Lung (tissue), 11 donors: ENCODE measurements at regions not wholly inside any gene's neighbourhood (a gene's known extent, or its start where the extent isn't known, plus 50 kb on each side); places are given as distances from the start of the nearest gene placed in this dataset.

ENCODE experiments used
- ATAC-seq: fragments of 200-7000 bp; cut with Tn5 transposase; one replicate; pipeline ENCODE4 v1.9.1; 2020; ENCODE audit warnings: moderate number of reproducible peaks; ENCODE audit not compliant: insufficient read depth, low FRiP score
- DNase-seq, 3 donors: peaks; one replicate each; pipeline ENCODE4 v3.0.0-alpha.2; 2013 to 2017
- H3K27ac ChIP-seq, 2 donors: one replicate each; pipeline ENCODE4 v1.5.1; 2013; ENCODE audit warnings: mild to moderate bottlenecking in 2 of 2, moderate library complexity in 2 of 2, control low read depth in 1 of 2, inconsistent platforms in 1 of 2, low read depth in 1 of 2, low read length in 1 of 2
- H3K27me3 ChIP-seq, 3 donors: one replicate each; pipeline ENCODE4 v1.5.1; 2013; ENCODE audit warnings: low read length in 2 of 3; ENCODE audit not compliant: control insufficient read depth in 3 of 3, insufficient read depth in 3 of 3
- H3K36me3 ChIP-seq, 4 donors: one replicate each; pipeline ENCODE4 v1.5.1; 2013; ENCODE audit warnings: low read length in 4 of 4, mild to moderate bottlenecking in 1 of 4, moderate library complexity in 1 of 4; ENCODE audit not compliant: control insufficient read depth in 4 of 4, insufficient read depth in 4 of 4
- H3K4me1 ChIP-seq, 5 donors: one replicate each; pipeline ENCODE4 v1.5.1; 2013; ENCODE audit warnings: low read length in 5 of 5, mild to moderate bottlenecking in 2 of 5, moderate library complexity in 1 of 5; ENCODE audit not compliant: control insufficient read depth in 5 of 5, insufficient read depth in 5 of 5
- H3K4me3 ChIP-seq: one replicate; pipeline ENCODE4 v1.5.1; 2013; ENCODE audit warnings: mild to moderate bottlenecking, control low read depth, moderate library complexity
- H3K9ac ChIP-seq, 2 donors: one replicate each; pipeline ENCODE4 v1.5.1; 2013; ENCODE audit warnings: low read length in 2 of 2, control low read depth in 1 of 2; ENCODE audit not compliant: insufficient read depth in 1 of 2
- H3K9me3 ChIP-seq, 4 donors: one replicate each; pipeline ENCODE4 v1.5.1; 2013; ENCODE audit warnings: low read length in 3 of 4, mild to moderate bottlenecking in 1 of 4, moderate library complexity in 1 of 4; ENCODE audit not compliant: control insufficient read depth in 4 of 4, insufficient read depth in 3 of 4
- CTCF ChIP-seq: IDR thresholded peaks from 2 replicates; pipeline ENCODE4 v1.5.1; 2012; ENCODE audit warnings: mild to moderate bottlenecking; ENCODE audit errors: control extremely low read depth, extremely low read depth
- WGBS, 2 donors: extraction: QIAGEN DNeasy Blood & Tissue Kit; methylation state at CpG; one replicate each; pipeline ENCODE4 v1.1.7; 2013; 5-methylcytosine and 5-hydroxymethylcytosine counted together
- donor health status: control.
- donor health status: control.
- donor health status: Bipolar disorder and iron deficiency.
- donor health status: healthy.
- donor health status: DM: yes; HTN: yes; CAD: no.

DNA sequence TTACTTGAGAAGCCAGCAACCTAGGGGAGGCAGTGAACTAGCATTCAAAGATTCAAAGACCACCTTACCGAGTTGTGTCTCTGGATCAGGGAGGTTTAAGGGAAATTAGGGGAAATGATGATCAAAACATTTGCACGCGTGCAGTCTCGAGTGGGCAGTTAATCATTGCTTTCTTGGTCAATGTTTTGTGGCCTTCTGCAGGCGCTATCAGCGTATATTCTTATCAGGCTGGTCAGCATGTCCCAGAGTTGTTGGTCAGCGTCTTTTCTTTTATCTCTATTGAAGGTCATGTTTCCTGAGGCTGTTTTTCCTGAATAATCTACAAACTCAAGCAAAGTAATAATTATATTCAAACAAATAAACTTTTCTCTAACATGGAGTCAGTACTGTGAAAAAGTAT, 84.0 kb upstream of the ZNF81 start:
- no peak for ATAC-seq
- H3K27ac ChIP-seq = no peak overlapping the region
- H3K9ac ChIP-seq = no peak overlapping the region
- DNase-seq = no peak
- peaks cover 0 to 3% (median 0%) of the 10 kb centered on the region in 3 donors for H3K27me3 ChIP-seq
- H3K4me1 ChIP-seq = peaks cover 0 to 3% (median 0%) of the 10 kb centered on the region in 5 donors
- H3K4me3 ChIP-seq = no peak overlapping the region
- no peaks in the 10 kb centered on the region for H3K9me3 ChIP-seq
- no peaks in the 10 kb centered on the region for H3K36me3 ChIP-seq
- WGBS, 2 donors = 66 to 88% methylated on average over 7 of the region's 7 CpGs
- TF ChIP-seq CTCF = no peak

DNA sequence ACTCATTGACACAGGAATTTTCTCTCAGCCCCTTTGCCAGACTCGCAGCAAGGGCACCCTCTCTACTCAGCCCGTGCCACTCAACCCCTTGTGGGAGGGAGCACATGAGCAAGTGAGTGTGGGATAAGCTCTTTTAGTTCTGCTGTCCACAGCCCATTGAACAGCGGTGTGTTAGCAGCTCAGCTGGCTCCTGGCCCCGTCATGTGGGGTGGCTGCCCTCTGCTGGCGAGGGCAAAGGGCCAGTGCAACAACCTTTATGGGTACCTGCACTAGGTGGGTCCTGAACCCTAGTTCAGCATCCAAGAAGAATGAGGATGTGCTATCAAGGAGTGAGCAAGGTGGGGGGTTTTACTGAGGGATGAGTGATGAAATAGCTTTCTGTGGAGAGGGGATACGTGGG, 85.0 kb upstream of the ZNF81 start:
- Histone ChIP-seq H3K4me1 (peaks cover 0 to 3% (median 0%) of the 10 kb centered on the region in 5 donors), H3K9me3 (no peaks in the 10 kb centered on the region), H3K4me3 (no peak overlapping the region), H3K27me3 (peaks cover 0 to 4% (median 0%) of the 10 kb centered on the region in 3 donors), H3K9ac (no peak overlapping the region), H3K36me3 (no peaks in the 10 kb centered on the region), H3K27ac (no peak overlapping the region)
- DNase-seq (no peak), ATAC-seq (no peak)
- WGBS, 2 donors = 29 to 44% methylated on average over 6 of the region's 6 CpGs
- no peak for TF ChIP-seq CTCF

- H3K36me3 ChIP-seq = no peaks in the 10 kb centered on the region
- H3K4me3 ChIP-seq = no peak overlapping the region
- H3K9me3 ChIP-seq = no peaks in the 10 kb centered on the region
- ATAC-seq (no peak), DNase-seq (peak; percentile 60 to 75 (median 75))
- H3K27ac ChIP-seq = no peak overlapping the region
- peaks cover 0 to 11% (median 0%) of the 10 kb centered on the region in 5 donors for H3K4me1 ChIP-seq
- H3K27me3 ChIP-seq = peaks cover 0 to 4% (median 0%) of the 10 kb centered on the region in 3 donors
- WGBS, 2 donors = 41 to 61% methylated on average over 7 of the region's 7 CpGs
- no peak overlapping the region for H3K9ac ChIP-seq
- no peak for TF ChIP-seq CTCF
Observed at GRCh38 chrX:47749185-47749967, 87.3 kb upstream of the ZNF81 start.

- Histone ChIP-seq H3K4me3 (no peak overlapping the region), H3K27ac (no peak overlapping the region), H3K27me3 (peaks cover 0 to 4% (median 0%) of the 10 kb centered on the region in 3 donors), H3K4me1 (peaks cover 0 to 11% (median 0%) of the 10 kb centered on the region in 5 donors), H3K9ac (no peak overlapping the region), H3K9me3 (no peaks in the 10 kb centered on the region), H3K36me3 (no peaks in the 10 kb centered on the region)
- no peak for TF ChIP-seq CTCF
- no peak for ATAC-seq
- 68 to 79% methylated on average over 4 of the region's 4 CpGs for WGBS, 2 donors
- DNase-seq = no peak
Observed at GRCh38 chrX:47748576-47748975, 88.1 kb upstream of the ZNF81 start.
